ENCODE measurements at regions not wholly inside any gene's neighbourhood (a gene's known extent, or its start where the extent isn't known, plus 50 kb on each side); places are given as distances from the start of the nearest gene placed in this dataset.

DNA sequence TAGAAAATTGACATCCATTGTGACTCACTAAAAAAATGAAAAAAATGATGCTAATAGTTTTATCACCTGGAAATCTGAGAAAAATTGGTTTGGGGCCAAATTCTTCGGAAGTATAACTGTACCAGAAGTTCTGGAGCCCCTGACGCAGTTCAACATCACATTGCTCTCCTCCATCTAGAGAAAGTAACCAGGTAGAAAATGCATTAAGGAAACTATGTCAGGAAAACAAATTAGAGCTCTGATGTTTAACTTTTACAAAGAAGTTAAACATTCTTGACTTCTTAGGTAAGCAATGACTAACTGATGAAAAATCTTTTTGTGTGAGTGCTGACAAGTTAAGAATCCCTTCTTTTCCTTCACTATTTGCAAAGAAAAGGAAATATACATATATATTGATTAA, 61.1 kb upstream of the TMEM196 start:
- DNase-seq, result no peak

- no peak for DNase-seq
Measured at GRCh38 chr7:19830604-19831003, 57.2 kb upstream of the TMEM196 start.
